GM13976 (cell line): ENCODE measurements at regions not wholly inside any gene's neighbourhood (a gene's known extent, or its start where the extent isn't known, plus 50 kb on each side); places are given as distances from the start of the nearest gene placed in this dataset.

Source experiments
- DNase-seq: peaks from one replicate; pipeline ENCODE4 v3.0.0; 2012; ENCODE audit warnings: low spot score
- in situ Hi-C: fragments of 300-500 bp; cut with MboI; formaldehyde crosslinking; loops from one replicate; pipeline ENCODE4 v1.12.0; 2022; ENCODE audit warnings: low sequenced_read_pairs, mixed read lengths, inconsistent platforms; ENCODE audit not compliant: unreplicated experiment
- TF ChIP-seq, protein P1 (sequence below): IDR thresholded peaks from 2 replicates; pipeline ENCODE4 v1.5.1; 2012; ENCODE audit warnings: borderline replicate concordance, mild to moderate bottlenecking; ENCODE audit not compliant: insufficient read depth; ENCODE audit errors: extremely low read depth, missing control alignments, control extremely low read depth

DNA sequence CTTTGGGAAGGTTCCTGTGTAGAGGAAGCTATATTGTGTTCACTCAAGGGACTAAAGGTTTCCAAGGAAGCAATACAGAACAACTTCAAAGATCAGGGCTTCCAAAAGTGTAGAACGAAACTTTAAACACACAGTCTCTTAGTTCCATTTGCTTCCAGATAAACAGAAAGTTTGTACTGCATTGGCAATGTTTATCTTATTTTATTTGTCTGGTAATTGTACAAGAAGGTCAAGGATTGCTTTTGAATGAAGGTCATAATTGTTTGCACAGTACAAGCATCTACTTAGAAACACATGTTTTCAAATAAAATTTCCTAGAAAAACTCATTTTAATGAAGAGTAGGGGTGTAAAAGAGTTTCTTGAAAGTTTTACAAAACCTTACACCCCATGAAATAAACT, 712.7 kb upstream of the SGCG start:
- in situ Hi-C loops: no loop called here
- no peak for DNase-seq
- TF ChIP-seq, protein P1, sequence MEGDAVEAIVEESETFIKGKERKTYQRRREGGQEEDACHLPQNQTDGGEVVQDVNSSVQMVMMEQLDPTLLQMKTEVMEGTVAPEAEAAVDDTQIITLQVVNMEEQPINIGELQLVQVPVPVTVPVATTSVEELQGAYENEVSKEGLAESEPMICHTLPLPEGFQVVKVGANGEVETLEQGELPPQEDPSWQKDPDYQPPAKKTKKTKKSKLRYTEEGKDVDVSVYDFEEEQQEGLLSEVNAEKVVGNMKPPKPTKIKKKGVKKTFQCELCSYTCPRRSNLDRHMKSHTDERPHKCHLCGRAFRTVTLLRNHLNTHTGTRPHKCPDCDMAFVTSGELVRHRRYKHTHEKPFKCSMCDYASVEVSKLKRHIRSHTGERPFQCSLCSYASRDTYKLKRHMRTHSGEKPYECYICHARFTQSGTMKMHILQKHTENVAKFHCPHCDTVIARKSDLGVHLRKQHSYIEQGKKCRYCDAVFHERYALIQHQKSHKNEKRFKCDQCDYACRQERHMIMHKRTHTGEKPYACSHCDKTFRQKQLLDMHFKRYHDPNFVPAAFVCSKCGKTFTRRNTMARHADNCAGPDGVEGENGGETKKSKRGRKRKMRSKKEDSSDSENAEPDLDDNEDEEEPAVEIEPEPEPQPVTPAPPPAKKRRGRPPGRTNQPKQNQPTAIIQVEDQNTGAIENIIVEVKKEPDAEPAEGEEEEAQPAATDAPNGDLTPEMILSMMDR: no peak

DNA sequence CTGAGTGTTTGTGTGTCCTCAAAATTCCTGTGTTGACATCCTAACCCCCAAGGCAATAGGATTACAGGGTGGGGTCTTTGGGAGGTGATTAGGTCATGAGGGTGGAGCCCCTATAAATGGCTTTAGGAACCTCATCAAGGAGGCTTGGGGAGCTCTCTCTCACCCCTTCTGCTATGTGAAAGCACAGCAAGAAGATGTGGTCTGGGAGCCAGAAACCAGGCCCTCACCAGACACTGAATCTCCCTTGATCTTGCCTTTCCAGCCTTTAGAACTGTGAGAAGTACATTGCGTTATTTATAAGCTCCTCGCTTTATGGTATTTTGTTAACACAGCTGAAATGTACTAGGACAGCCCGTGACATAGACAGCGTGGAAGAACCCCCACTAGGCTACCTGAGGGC, 712.0 kb upstream of the SGCG start:
- no peak for DNase-seq
- TF ChIP-seq, protein P1: no peak
- in situ Hi-C loops: no loop called here

DNA sequence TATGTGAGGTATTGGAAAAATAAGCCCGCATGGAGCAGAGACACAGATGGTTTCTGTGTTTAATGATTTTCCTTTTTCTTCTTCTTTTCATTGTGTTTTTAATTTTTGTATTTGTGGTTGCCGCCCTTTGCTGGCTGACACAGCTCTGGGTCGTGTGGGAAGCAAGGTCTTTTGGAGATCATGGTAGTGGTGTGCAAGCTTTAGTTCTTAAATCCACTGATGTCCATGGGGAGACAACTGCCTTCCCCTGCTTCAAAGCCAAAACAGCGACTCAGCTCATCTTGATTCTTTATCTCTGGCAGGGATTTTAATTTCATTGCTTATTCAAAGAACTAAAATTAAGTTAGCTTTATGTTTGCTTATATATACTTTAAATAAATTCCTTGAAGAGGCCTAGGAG, 711.3 kb upstream of the SGCG start:
- DNase-seq: no peak
- TF ChIP-seq, protein P1: no peak
- in situ Hi-C loops: no loop called here

DNA sequence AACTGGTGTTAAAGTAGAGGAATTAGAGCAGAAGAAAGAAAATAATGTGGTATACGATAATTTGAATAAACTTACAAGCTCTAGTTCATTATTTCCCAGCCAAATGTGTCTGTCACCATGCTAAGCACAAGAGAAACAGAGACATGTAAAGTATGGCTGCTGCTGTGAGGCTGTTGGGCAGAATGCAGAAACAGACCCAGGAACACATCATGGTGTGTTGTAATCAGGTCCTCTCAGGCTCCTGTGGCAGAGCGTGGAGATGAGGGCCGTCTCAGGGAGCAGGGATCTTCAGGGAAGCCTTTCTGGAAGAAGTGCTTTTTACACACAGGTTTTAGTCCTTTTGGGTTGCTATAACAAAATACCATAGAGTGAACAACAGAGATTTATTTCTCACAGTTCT, 710.7 kb upstream of the SGCG start:
- in situ Hi-C loops: no loop called here
- no peak for DNase-seq

DNA sequence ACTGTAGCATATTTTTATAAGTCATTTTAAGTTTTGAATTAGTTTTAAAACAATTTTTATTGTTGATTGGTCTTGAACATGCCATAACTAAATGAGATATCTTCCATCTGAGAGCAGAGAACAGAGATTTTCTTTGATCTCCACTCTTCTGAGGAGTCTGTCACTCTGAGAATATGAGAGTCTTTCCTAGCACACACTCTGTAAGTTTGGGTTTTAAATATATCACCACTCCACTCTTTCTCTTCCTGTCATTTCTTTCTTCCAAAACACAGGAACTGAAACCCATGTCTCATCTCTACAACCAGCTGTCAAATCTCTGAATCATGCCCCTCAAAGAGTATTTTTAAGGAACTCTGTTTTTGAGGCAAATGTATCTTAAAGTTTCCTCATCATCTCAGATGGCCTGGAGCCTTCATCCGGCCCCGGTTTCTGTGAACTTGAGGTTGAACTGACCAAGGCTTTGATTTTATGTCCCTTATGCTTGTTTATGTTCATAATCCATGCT, 698.2 kb upstream of the SGCG start:
- in situ Hi-C loops: no loop called here
- DNase-seq: no peak

More for the DNA sequence above, 710.7 kb upstream of the SGCG start:
- TF ChIP-seq, protein P1: no peak

DNA sequence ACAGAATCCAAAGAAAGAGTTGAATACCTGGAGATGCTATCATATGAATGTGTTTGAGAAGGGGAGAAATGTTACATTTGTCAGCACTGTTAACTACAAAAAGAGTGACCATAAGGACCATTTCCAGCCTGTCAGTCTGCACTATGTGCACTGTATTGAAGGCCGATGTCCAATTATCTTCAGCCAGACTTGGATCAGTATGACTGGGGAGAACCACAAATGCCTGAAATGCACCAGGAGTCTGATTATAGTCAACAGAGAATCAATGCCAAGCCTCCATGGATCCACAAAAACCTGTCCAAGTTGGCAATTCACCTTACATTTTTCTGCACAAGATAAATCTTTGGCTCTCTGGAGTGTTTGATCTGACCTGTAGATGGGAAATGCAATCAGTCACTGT, 697.5 kb upstream of the SGCG start:
- no peak for DNase-seq
- in situ Hi-C loops: no loop called here
- TF ChIP-seq, protein P1: no peak

More for the DNA sequence above, 698.2 kb upstream of the SGCG start:
- TF ChIP-seq, protein P1: no peak

DNA sequence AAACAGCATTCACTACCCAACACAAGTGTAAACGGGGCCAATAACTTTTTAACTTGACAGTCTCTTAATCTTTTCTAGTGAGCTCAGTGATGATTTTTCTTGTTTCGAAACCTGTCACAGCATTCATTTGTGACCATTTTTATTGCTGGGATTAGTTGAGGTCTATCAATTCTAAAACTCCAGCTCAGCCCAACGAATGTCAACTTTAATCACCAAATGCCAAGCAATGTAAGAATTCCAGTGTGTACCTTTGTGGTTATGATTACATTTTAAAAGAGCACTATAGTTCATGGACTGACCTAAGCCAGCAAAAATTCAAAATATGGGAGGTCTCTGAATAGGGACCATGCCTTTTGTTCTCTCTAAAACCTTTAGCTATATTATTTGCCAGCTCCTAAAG, 694.3 kb upstream of the SGCG start:
- TF ChIP-seq, protein P1: no peak
- in situ Hi-C loops: no loop called here
- DNase-seq: no peak
